GM19025 (cell line): ENCODE measurements at regions not wholly inside any gene's neighbourhood (a gene's known extent, or its start where the extent isn't known, plus 50 kb on each side); places are given as distances from the start of the nearest gene placed in this dataset.

Experiments
- ATAC-seq: cut with Tn5 transposase; IDR thresholded peaks from one replicate; pipeline ENCODE4 v1.9.1; 2021; ENCODE audit warnings: mild to moderate bottlenecking, low read depth, moderate library complexity; ENCODE audit not compliant: unreplicated experiment

DNA sequence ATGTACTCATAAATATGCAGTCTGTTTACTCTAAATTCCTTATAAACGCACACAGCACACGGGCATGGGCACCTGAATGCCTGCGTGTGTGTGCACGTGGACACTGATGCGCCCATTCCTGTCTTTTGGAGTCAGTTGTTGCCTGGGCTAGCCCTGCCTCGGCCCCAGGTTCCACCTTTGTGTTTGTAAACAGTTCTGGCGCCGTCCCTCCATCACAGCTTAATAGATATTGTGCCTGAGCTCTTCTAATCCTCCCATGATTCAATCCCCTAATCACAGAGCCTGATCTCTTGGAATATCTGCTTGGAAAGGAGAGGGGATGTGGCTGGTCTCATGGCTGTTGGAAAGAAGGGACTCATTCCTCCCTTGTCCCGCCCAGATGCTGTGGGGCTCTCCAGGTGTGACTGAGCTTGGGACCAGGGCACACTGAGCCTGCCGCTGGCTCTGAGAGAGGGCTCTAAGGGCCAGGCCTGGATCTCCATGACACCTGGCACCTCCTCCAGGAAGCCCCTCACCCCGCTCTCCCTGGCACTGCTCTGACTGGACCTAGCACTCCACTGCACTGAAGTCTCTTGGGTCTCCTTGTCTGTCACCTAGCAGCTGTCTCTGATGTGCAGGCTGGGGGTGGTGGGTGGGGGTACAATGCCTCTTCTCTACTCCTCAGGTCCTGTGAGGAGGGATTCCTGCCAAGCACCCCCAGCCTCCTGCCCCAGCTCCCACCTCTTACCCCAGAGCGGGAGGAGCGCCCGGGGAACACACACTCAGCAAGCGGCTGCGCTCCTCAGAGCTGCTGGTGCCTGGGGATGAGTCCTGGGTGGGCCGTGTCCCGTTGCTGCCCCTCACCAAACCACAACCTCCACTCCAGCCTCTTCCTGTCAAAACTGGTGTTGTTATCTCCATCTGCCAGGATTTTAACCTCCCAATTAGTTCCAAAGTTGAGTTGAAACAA is 181.3 kb downstream of the INHBB start:
- ATAC-seq, result no peak

DNA sequence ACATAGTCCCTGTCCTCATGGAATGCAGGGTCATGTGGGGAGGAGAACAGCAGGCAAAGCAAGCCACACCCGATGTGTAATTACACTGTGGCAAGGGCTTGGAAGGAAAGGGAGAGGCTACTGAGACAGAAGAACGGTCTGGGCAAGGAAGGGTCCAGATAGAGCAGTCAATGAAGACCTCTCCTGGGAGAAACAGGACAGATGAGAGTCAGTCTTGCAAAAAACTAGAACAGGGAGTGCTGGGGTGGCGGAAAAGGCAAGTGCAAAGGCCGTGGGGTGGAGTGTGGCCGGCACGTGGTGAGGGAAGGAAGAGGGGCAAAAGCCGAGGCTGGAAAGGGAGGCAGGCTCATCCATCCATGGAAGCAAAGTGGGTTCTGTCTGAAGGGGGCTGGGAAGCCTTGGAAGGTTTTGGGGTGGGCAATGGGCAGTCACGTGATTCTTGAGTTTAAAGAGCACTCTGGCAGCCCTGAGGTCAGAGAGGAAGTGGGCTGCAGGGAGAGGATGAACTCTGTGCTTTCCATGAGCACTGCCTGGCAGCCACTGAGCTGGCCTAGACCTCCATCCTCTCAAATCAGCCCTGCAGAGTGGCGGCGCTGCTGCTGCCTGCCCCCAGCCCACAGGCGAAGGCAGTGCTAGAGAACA is 182.2 kb downstream of the INHBB start:
- ATAC-seq, result no peak

DNA sequence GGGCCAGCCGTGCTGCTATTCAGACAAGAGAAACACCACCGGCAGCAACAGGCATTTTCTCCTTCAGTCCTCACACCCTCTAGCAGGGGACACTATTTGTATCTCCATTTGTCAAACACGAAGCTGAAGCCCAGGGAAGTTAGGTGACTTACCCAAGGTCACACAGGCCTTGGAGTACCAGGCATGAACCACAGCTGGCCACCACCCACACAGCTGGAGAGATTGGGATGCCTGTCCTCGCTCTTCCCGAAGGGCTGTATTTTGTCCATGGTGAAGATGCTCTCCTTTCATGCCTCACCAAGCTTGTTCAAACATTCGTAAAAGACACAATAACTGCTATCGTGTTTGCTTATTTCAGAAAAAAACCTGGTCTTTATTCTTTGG is 182.7 kb downstream of the INHBB start:
- ATAC-seq, result no peak

DNA sequence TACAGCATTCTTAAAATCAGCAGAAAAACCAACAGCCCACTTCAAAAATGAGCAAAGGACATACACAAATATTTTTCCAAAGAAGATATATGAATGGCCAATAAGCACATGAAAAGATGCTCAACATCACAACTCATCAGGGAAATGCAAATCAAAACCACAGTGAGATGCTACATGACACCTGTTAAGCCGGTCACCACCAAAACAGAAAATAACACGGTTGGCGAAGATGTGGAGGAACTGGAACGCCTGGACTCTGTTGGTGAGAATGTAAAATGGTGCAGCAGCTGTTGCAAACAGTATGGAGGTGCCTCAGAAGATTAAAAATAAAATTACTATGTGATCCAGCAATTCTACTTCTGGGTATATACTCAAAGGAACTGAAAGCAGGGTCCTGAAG is 184.8 kb downstream of the INHBB start:
- ATAC-seq, result no peak

DNA sequence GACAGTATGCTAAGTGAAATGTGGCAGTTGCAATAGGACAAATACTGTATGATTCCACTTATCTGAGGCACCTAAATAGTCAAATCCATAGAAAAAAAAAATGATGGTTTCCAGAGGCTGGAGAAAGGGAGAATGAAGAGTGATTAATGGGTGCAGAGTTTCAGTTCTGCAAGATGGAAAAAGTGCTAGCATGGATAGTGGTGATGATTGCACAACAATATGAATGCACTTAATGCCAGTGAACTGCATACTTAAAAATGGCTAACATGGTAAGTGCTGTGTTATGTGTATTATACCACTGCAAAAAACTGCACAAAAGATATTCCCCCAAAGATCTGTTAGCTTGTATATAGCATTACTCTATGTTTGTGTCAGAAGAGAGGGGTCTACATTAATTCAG is 185.4 kb downstream of the INHBB start:
- no peak for ATAC-seq

DNA sequence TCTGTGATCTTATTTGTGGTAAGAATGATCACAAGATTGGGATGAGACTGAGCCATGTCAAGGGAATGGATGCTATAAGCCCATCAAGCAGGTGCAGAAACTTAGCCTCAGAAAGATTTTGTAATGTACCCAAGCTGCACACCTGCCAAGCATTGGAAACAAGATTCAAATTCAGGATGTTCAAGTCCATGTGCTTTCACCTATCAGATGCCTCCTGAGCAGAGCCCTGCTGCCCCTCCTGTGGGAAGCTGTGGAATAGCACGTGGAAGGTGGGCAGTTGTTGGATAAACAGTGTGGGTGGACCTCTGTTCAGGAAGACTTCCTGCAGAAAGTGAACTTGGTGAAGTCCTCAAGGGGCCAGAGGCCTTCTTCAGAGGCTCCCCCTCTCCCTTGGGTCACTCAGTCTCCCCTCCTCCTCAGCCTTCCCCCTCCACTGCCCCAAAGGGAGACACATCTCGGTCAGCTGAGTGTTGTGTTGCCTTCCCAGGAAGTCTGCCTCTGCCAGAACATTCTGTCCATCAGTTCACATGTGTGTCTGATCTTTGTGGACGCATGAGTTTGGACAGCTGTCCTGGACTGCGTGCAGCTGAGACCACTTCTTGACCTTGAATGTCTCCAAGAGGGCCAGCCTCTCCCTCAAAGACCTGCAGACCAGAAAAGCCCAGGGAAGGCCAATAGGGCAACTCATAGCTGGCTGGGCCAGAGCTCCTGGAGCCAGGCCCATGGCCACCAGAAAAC is 186.1 kb downstream of the INHBB start:
- no peak for ATAC-seq

DNA sequence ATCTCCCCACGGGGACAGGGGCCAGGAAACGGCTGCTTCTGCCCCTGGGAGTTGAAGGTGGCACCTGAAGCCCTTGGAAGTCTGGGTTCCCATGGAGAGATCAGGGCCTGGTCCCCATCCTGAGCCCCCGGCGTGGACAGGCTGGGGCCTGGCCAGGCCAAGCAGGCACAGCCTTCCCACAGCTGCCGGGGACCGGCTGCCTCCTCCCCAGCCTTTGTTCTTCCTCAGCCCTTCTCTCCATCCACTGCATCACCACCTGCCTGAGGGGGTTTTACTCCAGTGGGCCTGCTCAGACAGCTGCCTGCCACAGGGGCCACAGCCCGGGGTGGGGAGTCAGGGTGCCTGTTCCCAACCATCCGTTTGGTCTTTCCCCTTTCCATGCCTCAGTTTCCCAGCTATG is 187.7 kb downstream of the INHBB start:
- ATAC-seq, result no peak

DNA sequence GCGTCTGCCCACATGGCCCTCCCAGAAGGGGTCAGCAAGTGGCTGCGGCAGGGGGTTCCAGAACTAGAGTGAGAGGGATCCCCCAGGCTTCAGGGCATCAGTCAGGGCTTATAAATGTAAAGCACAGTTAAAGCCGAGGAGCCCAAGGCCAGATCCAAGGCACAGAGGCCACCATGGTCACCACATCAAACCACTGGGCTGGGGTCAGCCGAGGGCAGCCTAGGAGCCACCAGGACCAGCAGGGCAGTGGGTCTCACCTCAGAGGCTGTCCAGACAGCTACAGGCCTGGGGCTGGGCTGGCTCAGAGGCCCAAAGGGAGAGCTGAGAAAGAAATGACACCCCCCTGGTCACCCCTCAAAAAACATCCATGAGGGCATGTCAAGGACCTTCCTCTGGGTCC is 188.5 kb downstream of the INHBB start:
- ATAC-seq, result no peak

DNA sequence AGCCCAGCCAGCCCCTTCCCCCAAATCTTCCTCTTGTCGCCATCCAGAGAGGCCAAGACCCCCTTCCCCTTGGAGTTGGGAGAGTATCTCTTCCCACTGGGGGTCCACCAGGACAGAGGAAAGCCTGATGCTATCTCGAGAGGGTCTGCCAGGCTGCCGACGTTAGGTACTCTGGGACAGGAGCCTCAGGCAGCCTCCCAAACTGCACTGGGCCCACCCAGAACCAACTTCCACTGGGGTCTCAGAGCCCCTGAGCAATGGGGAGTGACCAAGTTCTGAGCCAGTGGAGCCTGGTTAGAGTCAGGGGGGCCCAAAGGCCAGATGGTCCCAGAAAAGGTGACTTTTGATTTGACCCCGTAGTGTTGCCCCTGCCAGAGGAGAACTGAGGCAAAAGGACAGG is 189.1 kb downstream of the INHBB start:
- ATAC-seq, result no peak

DNA sequence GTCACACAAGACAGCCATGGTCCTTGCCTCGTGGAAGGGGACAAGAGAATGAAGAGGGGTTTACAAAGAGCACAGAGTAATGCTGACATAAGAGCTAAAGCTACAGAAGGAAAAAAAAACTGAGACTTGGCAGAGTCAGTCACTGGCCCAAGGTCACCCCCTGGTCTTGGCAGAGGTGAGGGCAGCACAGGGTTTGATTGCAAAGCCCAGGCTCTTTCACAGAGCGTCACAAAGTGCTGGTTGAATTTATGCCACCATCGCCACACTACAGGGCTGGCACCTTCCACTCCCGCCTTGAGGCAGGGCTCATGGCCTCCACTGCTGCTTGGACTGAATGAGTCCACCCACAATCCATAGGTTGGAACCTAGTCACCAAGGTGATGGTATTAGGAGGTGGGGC is 190.2 kb downstream of the INHBB start:
- ATAC-seq, result no peak

DNA sequence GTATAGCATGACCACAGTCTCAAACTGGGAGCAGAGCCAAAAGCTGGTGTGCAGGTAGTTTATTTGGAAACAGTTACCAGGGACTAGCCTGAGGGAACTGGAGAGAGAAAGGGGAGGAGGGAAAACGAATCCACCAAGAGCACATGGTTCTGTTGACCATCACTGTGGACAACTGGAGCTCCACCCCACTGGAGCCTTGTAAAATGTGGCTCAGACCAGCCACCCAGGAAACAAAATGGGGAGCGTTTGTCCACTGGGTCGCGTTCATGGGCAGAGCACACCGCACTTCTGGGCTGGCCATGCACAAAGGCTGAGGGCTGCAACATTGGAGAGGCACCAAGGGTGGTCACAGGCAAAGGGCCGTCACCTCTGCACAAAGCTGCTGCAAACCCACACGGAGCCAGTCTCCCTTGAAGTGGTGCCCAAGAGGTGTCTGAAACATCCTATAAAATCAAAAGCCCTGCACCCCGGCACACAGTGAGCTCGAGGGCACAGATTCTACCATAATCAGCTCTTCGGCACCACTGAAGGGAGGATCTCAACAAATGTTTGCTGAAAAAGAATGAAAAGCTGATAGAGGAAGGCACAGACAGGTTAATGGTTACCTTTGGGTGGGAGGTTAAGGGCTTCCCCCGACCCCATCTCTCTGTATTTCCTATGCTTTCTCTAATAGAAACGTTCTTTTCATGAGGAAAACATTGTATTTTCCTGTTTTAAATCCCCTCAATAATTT is 192.9 kb downstream of the INHBB start:
- ATAC-seq, result no peak

DNA sequence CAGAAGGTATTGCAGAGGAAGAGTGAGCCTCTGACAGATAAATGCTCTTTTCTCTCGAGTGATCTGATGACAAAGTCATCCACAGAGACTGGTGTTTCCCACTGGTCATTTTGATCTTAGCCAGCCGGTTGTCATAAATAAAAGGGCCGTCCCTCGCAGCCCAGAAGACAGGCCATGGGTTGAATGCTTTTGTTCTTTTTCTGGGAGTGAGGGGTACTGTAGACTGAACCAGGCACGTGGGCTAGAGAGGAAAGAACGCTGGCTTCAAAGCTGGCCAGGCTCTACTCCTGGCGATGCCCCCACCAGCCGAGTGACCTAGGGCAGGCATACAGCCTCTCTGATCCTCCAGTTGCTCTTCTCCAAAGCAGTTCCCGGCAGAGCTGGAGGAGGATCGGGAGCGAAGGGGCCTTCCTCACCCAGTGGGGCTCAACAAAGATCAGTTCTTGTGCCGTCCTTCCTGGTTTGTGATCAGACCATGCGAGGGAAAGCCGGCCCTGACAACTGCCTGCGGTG is 193.5 kb downstream of the INHBB start:
- ATAC-seq, result no peak

DNA sequence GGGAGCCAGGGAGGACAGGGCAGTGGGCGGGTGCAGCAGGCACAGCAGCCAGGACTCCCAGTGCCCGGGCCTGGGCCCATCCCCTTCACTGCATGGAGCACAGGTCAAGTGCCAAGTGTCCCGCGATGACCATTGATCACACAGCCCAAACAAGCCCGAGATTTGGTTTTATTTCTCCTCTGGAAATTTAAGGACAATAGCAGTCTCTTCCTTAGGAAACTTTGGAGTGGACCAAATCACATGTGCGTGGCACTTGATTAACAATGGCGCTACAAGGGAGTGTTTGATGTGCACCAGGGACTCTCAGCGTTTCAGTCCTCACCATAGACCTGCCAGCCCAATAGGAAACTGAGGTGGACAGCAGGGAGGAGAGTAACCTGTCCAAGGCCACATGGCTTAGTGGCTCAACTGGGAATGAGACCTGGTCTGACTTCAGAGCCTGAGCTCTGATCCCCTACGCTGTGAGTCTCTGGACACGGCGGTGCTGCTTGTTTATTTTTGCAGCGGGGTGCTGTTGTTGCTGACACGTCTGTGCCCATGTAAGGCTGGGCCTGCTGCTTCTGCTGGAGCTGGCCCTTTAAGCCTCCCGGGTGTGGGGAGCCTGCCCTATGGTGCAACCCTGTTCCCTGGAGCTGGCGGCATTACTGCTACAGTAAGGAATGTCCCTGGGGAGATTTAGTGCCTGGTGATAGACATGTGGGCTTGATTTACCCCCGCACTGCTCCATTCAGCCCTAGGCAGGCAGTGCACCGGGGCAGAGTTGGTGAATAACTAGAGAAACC is 194.2 kb downstream of the INHBB start:
- no peak for ATAC-seq

DNA sequence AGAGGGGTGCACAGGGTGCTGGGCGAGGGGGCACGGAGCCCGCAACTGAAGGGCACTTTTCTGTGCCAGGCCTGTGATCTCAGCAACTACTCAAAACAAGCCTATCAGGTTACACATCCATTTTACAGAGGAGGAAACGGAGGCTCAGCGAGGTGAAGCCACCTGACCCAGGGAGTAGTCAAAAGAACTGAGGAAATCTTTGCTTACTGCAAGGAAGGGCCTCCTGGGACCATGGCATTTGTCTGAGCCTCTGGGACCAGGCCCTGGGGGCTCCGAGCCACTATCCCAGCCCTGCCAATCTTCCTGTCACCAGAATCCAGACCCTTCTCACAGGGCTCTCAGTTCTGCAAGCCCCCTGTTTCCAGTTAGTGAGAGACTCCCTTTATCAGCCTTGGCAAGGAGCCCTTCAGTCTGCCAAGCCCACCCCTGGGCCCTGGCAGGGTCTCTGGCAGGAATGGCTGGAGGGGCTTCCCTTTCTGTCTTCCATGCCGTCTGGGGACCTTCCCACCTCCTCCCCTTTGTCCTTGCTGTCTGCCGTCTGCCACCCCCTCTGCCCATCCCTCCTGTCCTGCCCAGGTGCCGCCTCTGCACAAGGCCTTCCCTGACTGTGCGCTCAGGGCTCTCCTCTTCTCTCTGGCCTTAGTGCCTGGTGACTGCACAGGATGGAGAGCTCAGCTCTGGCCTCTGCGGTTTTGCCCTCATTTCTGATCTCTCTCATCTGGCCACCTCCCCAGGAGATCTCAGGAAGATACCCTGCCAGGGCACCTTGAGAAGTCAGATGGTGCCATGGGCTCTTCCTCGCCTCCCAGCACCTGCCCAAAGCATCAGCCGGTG is 194.7 kb upstream of the GLI2 start:
- no peak for ATAC-seq

DNA sequence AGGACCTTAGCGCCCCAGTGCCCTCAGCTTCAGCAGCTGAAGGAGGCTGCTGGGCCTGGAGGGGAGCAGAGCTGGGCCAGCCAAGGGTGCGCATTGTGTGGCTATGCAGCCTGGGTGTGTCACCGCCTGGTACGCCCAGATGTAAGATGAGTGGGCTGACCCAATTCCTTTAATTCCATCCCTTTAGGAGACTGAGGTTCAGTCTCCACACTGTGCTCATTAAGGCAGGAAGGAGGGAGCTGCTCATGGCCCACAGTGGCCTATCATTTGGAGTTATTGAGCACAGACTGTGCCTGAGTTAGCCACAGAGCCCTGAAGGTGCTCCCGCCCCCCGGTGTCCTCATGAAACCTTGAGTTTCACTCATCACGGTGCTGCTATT is 194.1 kb upstream of the GLI2 start:
- no peak for ATAC-seq

DNA sequence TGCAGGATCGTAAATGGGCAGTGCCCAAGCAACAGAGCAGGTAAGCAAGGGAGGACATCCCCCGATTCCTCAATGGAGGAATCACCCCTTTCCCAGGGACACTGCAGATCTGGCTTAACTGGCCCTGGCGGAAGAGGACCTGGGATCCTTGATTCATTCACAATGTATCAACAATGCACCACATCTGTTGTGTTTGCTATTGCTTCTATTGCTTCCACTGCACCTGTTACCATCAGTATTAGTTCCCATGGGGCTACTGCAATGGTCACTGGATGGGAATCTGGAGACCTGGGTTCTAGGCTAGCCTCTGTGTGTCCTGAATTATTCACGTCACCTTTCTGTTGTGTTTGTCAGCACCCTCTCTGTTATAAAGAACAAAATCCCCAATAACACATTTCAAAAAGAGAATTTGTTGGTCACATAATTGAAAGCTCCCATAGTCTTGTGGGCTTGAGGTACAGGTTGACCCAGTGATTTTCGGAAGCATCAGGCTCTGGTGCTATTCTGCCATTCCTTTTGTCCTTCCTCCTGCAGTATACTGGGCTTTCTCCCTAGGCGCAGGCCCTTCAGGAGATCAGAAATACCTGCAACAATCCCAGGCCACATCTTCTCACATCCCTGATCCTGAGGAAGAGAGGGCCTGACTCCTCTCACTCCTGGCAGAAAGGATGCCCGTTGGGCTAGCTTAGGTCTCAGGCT is 193.5 kb upstream of the GLI2 start:
- no peak for ATAC-seq

DNA sequence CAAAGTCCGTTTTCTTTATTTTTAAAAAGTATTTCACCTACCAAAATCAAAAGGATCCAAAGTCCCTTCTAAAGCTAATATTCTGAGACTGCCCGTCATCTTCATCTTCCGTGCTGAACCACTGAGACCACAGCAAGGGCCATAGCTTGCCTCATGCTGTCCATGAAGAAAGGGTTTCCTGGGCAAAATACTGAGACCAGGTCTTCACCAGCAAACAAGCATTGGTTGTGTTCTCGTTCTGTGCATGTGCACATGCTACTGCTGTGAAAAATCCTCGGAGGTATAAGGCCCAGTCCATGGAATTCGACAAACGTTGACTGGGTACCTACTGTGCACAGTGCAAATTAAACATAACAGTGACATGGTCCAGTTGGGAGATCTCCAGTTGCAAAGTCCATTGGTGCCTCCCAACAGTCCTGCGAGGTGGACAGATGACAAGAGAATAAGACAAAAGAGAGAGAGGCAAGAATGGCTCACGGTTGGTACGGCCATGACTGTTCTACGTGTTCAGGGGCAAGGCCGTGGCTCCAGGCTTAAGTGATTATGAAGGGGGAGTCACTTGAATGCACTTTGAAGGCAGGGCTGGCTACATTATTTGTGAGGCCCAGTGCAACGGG is 192.6 kb upstream of the GLI2 start:
- ATAC-seq, result no peak

DNA sequence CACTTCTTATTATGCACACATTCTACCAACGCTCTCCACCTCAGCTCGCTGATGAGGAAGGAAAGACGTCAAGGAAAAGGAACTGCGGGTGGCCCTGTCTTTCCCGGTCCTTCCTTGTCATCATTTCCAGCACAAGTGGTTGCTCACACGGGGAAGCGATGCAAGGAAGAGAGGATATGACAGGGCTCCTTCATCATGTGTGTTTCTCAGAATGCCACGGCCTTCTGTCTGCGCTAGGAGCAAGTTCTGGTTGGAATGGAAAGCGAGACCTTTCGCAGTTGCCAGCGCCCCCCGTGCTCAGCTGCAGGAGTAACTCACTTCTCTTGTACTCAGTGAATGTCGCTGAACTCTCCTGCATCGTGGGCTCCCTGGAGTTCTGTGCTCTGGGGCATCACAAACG is 191.8 kb upstream of the GLI2 start:
- no peak for ATAC-seq
